KG1 (cell line): ENCODE measurements at regions not wholly inside any gene's neighbourhood (a gene's known extent, or its start where the extent isn't known, plus 50 kb on each side); places are given as distances from the start of the nearest gene placed in this dataset.

Experiments
- DNase-seq: peaks from one replicate; lab custom pipeline; 2025; lab: John Stamatoyannopoulos, UW

- no peak for DNase-seq
These were observed 55.4 kb downstream of the CCER1 start for GRCh38 chr12:90899456-90900182.

GRCh38 chr12:90897986-90898385 lies 57.0 kb downstream of the CCER1 start:
- DNase-seq, result no peak

GRCh38 chr12:90897316-90897715 lies 57.7 kb downstream of the CCER1 start:
- no peak for DNase-seq

- DNase-seq, result no peak
These were observed 58.2 kb downstream of the CCER1 start for GRCh38 chr12:90896821-90897220.

- no peak for DNase-seq
These were observed 58.8 kb downstream of the CCER1 start for GRCh38 chr12:90896164-90896563.

GRCh38 chr12:90888316-90888715 lies 66.7 kb downstream of the CCER1 start:
- no peak for DNase-seq

GRCh38 chr12:90883456-90883855 lies 71.5 kb downstream of the CCER1 start:
- no peak for DNase-seq

- no peak for DNase-seq
These were observed 83.3 kb downstream of the CCER1 start for GRCh38 chr12:90871726-90872096.

DNA sequence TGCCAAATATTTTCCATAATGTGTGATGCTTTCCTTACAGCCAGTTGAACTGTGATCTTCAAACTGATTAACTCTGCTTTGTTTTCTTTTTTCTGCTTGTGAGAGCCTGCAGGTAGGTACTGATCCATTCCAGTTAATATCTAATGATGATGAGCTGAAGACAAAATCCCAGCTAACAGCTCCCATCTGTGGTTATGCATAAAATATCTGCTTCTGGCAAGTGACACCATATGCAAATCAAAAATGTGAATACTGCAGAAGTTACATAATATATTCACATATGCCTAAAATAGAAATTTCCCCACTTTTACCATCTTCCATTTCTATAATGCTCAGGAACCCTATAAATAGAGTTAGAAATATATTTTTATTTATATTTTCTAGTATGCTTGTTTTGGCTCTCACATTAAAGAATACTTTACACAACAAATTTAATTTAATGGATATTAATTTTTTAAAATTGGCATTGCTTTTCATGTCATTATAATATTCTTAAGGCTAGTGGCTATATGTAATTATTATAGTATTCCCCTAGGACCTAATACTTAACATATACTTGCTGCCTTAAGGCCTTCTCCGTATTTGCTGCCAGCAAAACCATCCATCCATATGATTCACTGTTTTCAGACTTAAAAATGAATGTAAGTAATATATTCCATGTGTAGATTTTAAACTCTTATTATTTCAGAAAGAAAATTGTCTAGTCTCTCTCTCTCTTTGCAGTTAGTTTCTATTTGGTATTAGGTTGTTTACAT lies 83.8 kb downstream of the CCER1 start:
- DNase-seq, result no peak

DNA sequence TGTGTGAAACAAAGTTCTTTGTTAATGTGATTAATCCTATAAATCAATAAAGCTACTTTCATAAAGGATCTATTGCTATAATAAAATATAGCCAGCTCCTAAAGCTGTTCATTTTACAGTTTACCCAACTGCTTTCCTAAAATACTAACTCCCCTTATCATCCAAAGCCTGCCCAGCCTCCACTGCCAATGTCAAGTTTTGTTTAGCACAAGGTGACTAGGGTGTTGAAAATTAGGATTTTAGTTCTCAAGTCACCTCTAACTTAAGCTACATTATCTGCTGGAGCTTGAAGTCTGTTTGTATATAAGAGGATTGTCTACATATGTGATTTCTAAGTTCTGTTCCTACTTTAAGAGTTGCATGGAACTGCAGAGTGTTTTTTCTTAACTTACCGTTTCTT lies 86.3 kb downstream of the CCER1 start:
- no peak for DNase-seq

GRCh38 chr12:90859591-90859990 lies 95.4 kb downstream of the CCER1 start:
- DNase-seq, result no peak

GRCh38 chr12:90858252-90858651 lies 96.7 kb downstream of the CCER1 start:
- DNase-seq, result no peak

DNA sequence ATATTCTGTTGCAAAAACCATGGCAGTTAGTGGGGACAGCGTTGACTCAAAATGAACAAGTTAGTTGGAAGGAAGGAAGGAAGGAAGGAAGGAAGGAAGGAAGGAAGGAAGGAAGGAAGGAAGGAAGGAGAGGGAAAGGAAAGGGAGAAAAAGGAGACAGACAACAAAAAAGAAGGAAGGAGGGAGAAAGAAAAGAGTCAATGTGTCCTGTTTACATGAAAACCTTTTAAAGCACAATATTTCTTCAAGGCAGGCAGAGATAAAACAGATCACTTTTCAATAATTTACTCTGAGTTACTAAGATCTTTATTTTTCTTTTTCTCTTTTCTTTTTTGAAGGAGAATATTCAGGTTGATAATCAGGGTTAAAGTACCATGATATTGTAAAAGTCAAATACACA lies 99.4 kb downstream of the CCER1 start:
- no peak for DNase-seq

GRCh38 chr12:90854136-90854689 lies 100.8 kb downstream of the CCER1 start:
- DNase-seq, result no peak

DNA sequence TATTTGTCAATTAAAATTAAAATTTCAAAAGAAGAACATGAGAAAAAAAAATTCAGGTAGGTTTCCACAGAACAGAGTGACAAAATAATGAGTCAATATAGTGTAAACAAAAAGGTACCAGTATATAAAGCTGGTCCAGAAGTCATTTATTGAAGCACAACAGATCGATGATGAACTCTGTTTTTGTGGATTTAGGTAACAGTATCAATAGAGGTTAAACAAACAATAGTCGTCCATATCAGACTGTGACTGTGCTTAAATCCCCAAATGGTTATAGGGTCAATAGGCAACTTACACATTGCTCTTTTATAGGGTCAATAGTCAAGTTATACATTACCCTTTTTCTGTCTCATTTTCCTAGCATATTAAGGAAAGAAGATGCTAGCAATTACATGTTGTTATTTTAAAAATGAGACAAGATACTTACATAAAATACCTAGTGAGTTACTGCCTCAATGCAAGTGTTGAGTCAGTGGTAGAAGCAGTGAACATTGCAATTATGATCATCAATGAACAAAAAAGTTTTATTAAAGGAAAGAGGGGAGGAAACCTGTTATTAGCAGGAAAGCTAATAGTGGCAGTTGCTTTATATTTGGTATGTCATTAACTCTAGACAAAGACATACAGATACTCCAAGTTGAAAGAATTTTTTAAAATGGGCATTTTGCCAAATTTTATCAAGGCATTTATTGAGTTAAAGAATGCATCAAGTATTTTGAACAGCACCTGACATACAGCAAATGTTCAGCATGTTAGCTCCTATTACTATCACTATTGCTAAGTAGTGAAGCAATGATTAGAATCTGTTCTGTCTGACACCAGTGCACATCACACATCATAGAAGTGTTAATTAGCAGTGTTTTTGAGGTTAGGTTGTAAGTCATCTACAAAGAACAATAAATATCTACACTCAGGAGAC lies 102.9 kb downstream of the CCER1 start:
- no peak for DNase-seq

GRCh38 chr12:90842477-90842876 lies 112.5 kb downstream of the CCER1 start:
- no peak for DNase-seq

DNA sequence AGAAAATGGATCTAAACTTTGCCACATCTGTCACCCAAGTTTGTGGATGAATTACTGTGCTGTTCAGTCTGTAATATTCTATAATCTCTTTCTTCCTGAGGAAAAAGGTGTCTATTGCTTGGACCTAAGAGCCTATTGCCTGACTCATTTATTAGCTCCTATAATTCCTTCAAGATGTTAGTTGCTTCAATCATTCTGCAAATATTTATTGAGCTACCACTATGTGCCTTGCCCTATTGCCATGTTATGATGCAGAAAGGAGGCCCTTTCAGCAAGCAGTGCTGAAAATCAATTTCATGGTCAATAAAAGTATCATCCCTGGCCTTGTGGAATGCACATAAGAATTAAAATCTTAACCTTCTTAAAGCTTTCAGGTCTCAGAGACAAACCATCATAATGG lies 113.6 kb downstream of the CCER1 start:
- DNase-seq, result no peak

DNA sequence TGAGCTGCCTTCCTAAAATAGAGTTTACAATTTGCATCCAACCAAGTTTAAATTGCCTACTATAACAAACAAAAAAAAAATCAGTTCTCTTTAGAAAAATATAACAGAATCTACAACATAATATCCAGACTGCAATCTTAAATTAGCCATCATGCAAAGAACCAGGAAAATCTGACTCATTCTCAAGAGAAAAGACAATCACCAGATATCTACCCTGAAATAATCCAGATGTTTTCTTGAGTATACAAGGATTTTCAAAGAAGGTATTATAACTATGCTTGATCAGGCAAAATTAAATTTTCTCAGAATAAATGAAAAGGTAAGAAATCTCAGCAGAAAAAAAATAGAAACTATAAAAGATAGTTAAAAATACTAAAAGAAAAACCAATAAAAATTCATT lies 115.6 kb downstream of the CCER1 start:
- no peak for DNase-seq

DNA sequence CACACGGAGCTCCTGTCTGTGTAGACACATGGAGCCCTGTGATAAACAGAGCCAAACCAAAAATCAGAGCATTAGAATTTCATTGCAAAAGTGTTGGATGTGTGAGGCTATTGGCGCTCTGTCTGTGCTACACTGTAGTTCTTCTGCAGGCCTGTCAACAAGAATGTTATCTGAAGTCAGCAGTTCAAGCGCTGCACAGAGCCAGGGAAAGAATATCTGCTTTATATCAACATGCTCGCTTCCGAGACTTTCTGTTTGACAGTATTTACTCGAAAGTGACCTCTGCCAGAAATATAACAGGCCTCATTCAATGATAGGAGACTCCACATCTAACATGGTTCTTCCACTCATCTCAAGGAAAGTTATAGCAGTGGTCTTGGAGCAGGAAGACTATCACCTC lies 118.3 kb downstream of the CCER1 start:
- DNase-seq, result no peak

- DNase-seq, result no peak
These were observed 121.7 kb downstream of the CCER1 start for GRCh38 chr12:90833228-90833627.

DNA sequence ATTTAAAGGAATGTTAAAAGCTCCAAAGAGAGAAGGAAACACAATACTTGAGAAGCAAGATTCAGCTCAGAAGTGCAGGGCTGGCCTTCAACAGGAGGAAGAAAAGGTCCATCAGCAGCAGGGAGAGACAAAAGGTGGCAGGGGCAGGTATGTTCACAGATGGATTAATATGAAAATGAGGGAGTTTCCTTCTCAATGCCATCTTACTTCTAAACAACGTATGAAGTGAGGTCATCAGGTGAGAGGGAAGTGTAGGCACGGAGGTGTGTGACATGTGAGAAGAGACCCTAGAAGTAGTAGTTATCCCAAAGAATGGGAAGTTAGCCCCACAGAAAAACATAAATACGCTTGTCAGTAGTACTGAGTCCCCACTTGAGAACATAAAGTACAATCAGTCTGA lies 122.5 kb downstream of the CCER1 start:
- DNase-seq, result no peak

GRCh38 chr12:90831712-90832111 lies 123.3 kb downstream of the CCER1 start:
- no peak for DNase-seq
